ENCODE measurements at regions not wholly inside any gene's neighbourhood (a gene's known extent, or its start where the extent isn't known, plus 50 kb on each side); places are given as distances from the start of the nearest gene placed in this dataset.

DNA sequence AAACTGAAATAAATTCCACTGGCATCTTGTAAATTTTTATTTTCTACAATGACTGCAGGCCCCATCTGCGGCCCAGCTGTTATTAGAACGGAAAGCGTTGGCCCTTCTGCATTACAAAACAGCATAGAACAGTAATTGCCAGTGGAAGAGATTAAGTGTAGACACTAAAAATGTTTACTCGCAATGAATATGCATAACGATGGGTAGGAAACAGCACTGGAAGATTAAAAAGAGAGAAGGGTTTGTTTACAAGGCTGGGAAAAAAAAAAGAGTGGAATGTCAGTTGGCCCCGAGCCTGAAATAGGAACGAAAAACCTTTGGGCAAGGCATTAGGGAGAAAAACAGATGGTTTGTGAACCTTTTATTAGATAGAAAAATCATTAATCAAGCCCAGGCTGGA lies 275.9 kb upstream of the TCF4 start:
- Histone ChIP-seq H3K4me1 (ENCODE audit: insufficient read depth, low read length) (no peaks in the 10 kb centered on the region), H4K20me1 (ENCODE audit: insufficient read depth, low read length) (no peaks in the 10 kb centered on the region), H3K27ac (ENCODE audit: low read length) (no peak overlapping the region), H3K79me2 (ENCODE audit: insufficient read depth, low read length) (no peaks in the 10 kb centered on the region), H3K27me3 (ENCODE audit: insufficient read depth, low read length, poor library complexity) (no peaks in the 10 kb centered on the region), H3K4me2 (ENCODE audit: insufficient read depth, low read length) (no peak overlapping the region), H3K36me3 (ENCODE audit: insufficient read depth, low read length) (no peaks in the 10 kb centered on the region), H3K9ac (ENCODE audit: low read depth, low read length) (no peak overlapping the region), H3K9me3 (ENCODE audit: insufficient read depth, low read length, severe bottlenecking) (no peaks in the 10 kb centered on the region), H2AFZ (ENCODE audit: low read depth, low read length) (no peak overlapping the region), H3K4me3 (ENCODE audit: low read depth in 1 of 2, low read length in 2 of 2) (no peak overlapping the region)
- DNase-seq: no peak
- no peak for ATAC-seq (ENCODE audit: insufficient read depth, low read depth)
- TF ChIP-seq, protein P1, sequence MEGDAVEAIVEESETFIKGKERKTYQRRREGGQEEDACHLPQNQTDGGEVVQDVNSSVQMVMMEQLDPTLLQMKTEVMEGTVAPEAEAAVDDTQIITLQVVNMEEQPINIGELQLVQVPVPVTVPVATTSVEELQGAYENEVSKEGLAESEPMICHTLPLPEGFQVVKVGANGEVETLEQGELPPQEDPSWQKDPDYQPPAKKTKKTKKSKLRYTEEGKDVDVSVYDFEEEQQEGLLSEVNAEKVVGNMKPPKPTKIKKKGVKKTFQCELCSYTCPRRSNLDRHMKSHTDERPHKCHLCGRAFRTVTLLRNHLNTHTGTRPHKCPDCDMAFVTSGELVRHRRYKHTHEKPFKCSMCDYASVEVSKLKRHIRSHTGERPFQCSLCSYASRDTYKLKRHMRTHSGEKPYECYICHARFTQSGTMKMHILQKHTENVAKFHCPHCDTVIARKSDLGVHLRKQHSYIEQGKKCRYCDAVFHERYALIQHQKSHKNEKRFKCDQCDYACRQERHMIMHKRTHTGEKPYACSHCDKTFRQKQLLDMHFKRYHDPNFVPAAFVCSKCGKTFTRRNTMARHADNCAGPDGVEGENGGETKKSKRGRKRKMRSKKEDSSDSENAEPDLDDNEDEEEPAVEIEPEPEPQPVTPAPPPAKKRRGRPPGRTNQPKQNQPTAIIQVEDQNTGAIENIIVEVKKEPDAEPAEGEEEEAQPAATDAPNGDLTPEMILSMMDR (IDR thresholded peaks at IDR 0.05; ENCODE audit: borderline replicate concordance, extremely low read depth, low read length, poor library complexity, severe bottlenecking): no peak
- no peak for TF ChIP-seq EZH2 (IDR thresholded peaks at IDR 0.05; ENCODE audit: borderline replicate concordance, low read depth, low read length, severe bottlenecking)

DNA sequence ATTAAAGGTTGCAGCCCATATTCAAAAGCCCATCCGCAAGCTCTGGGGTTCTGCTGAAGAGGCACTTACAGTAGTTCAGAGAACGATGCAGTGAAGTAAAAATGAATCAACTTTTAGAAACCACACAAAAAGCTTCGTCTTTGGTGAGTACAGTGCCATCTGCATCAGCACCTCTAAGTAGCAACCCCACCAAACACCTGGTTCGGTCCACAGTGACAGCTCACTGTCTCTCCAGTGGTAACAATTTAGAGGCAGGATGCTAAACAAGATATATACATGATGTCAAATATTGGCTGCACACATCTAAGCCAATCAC lies 275.4 kb upstream of the TCF4 start:
- Histone ChIP-seq H2AFZ (ENCODE audit: low read depth, low read length) (no peak overlapping the region), H3K36me3 (ENCODE audit: insufficient read depth, low read length) (no peaks in the 10 kb centered on the region), H4K20me1 (ENCODE audit: insufficient read depth, low read length) (no peaks in the 10 kb centered on the region), H3K9me3 (ENCODE audit: insufficient read depth, low read length, severe bottlenecking) (no peaks in the 10 kb centered on the region), H3K27me3 (ENCODE audit: insufficient read depth, low read length, poor library complexity) (no peaks in the 10 kb centered on the region), H3K4me3 (ENCODE audit: low read depth in 1 of 2, low read length in 2 of 2) (no peak overlapping the region), H3K9ac (ENCODE audit: low read depth, low read length) (no peak overlapping the region), H3K4me2 (ENCODE audit: insufficient read depth, low read length) (no peak overlapping the region), H3K4me1 (ENCODE audit: insufficient read depth, low read length) (no peaks in the 10 kb centered on the region), H3K27ac (ENCODE audit: low read length) (no peak overlapping the region), H3K79me2 (ENCODE audit: insufficient read depth, low read length) (no peaks in the 10 kb centered on the region)
- ATAC-seq (ENCODE audit: insufficient read depth, low read depth) (no peak), DNase-seq (no peak)
- TF ChIP-seq, protein P1 (IDR thresholded peaks at IDR 0.05; ENCODE audit: borderline replicate concordance, extremely low read depth, low read length, poor library complexity, severe bottlenecking): no peak
- no peak for TF ChIP-seq EZH2 (IDR thresholded peaks at IDR 0.05; ENCODE audit: borderline replicate concordance, low read depth, low read length, severe bottlenecking)

DNA sequence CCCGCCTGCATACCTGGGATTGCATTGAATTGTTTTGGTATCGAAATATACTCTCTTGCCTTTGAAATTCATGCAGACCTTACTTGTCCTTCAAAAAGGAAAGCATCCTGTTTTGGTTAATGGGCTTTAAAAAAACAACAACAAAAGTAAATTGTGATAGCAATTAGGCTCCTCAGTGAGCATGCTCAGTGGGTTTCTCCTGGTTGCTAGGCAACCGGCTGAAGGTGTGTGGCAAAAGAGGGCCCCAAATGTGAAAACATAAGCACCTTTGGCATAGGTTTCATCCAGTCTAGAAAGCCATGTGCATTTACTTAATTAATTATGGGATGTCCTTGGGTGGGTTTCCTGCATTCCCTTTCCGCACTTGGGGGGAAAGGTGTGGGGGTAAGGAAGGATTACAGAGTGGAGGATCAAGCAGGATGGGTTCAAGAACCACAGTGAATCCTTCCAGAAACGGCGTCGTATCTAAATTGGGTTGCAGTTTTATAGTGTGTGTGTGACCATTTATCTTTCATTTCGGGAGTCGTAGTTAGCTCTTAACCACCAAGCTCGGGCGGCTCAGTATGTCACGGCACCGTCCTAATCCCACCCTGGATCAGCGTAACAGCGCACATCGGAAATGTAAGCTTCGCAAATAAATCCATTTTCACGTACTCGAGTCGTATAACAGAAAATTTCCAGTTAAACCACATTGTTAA lies 274.9 kb upstream of the TCF4 start:
- ATAC-seq (ENCODE audit: insufficient read depth, low read depth) (no peak), DNase-seq (no peak)
- H3K79me2 ChIP-seq (ENCODE audit: insufficient read depth, low read length): no peaks in the 10 kb centered on the region
- TF ChIP-seq, protein P1 (IDR thresholded peaks at IDR 0.05; ENCODE audit: borderline replicate concordance, extremely low read depth, low read length, poor library complexity, severe bottlenecking): no peak
- no peak for TF ChIP-seq EZH2 (IDR thresholded peaks at IDR 0.05; ENCODE audit: borderline replicate concordance, low read depth, low read length, severe bottlenecking)
- no peak overlapping the region for H3K4me3 ChIP-seq (ENCODE audit: low read depth in 1 of 2, low read length in 2 of 2)
- H3K36me3 ChIP-seq (ENCODE audit: insufficient read depth, low read length): no peaks in the 10 kb centered on the region
- no peaks in the 10 kb centered on the region for H4K20me1 ChIP-seq (ENCODE audit: insufficient read depth, low read length)
- H3K27ac ChIP-seq (ENCODE audit: low read length): no peak overlapping the region
- H3K9me3 ChIP-seq (ENCODE audit: insufficient read depth, low read length, severe bottlenecking): no peaks in the 10 kb centered on the region
- no peaks in the 10 kb centered on the region for H3K4me1 ChIP-seq (ENCODE audit: insufficient read depth, low read length)
- no peaks in the 10 kb centered on the region for H3K27me3 ChIP-seq (ENCODE audit: insufficient read depth, low read length, poor library complexity)
- no peak overlapping the region for H2AFZ ChIP-seq (ENCODE audit: low read depth, low read length)
- no peak overlapping the region for H3K9ac ChIP-seq (ENCODE audit: low read depth, low read length)
- no peak overlapping the region for H3K4me2 ChIP-seq (ENCODE audit: insufficient read depth, low read length)
